ENCODE measurements at regions not wholly inside any gene's neighbourhood (a gene's known extent, or its start where the extent isn't known, plus 50 kb on each side); places are given as distances from the start of the nearest gene placed in this dataset.

DNA sequence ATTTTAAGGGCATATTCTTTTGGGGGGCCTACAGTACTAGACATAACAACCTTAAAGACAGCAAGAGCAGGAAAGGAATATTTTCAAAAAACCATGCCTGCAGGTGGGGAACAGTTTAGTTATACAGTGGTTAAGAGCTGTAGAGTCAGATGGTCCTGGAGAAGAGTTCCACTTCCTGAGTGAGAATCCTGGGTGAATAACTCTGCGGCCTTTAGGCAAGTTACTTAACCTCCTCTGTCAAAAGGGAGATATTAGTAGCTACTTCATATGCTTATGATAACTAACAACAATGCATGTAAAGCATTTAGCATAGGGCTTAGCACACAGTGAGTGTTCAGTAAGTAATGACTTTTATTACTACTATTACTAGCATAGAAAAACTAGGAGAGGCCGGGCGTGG is 119.2 kb upstream of the TAB2 start:
- TF ChIP-seq, protein P1, sequence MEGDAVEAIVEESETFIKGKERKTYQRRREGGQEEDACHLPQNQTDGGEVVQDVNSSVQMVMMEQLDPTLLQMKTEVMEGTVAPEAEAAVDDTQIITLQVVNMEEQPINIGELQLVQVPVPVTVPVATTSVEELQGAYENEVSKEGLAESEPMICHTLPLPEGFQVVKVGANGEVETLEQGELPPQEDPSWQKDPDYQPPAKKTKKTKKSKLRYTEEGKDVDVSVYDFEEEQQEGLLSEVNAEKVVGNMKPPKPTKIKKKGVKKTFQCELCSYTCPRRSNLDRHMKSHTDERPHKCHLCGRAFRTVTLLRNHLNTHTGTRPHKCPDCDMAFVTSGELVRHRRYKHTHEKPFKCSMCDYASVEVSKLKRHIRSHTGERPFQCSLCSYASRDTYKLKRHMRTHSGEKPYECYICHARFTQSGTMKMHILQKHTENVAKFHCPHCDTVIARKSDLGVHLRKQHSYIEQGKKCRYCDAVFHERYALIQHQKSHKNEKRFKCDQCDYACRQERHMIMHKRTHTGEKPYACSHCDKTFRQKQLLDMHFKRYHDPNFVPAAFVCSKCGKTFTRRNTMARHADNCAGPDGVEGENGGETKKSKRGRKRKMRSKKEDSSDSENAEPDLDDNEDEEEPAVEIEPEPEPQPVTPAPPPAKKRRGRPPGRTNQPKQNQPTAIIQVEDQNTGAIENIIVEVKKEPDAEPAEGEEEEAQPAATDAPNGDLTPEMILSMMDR (IDR thresholded peaks at IDR 0.05), result no peak
- no peak for TF ChIP-seq ZFX (IDR thresholded peaks at IDR 0.05; ENCODE audit: borderline replicate concordance)
